Karpas-422 (cell line): ENCODE measurements at regions not wholly inside any gene's neighbourhood (a gene's known extent, or its start where the extent isn't known, plus 50 kb on each side); places are given as distances from the start of the nearest gene placed in this dataset.

Source experiments
- DNase-seq: peaks from one replicate; pipeline ENCODE4 v3.0.0-alpha.2; 2015
- H2AFZ ChIP-seq: fragments of 200-600 bp; sonication (generic); 2 replicates; pipeline ENCODE4 v1.6.1; 2014; ENCODE audit warnings: antibody characterized with exemption, low read length, mixed read lengths
- H3K27ac ChIP-seq: fragments of 200-600 bp; sonication (generic); 2 replicates; pipeline ENCODE4 v1.5.1; 2014; ENCODE audit warnings: mild to moderate bottlenecking, low read length, moderate library complexity
- H3K27me3 ChIP-seq: fragments of 200-600 bp; sonication (generic); 2 replicates; pipeline ENCODE4 v1.6.1; 2014; ENCODE audit warnings: low read length, mixed read lengths
- H3K36me3 ChIP-seq: fragments of 200-600 bp; sonication (generic); 2 replicates; pipeline ENCODE4 v1.6.1; 2014; ENCODE audit warnings: low read length, mixed read lengths; ENCODE audit not compliant: insufficient read depth
- H3K4me1 ChIP-seq: fragments of 200-600 bp; sonication (generic); 2 replicates; pipeline ENCODE4 v1.6.1; 2014; ENCODE audit warnings: mild to moderate bottlenecking, low read length, mixed read lengths
- H3K4me2 ChIP-seq: fragments of 200-600 bp; sonication (generic); 2 replicates; pipeline ENCODE4 v1.6.1; 2014; ENCODE audit warnings: low read length, low read depth, mild to moderate bottlenecking; ENCODE audit not compliant: poor library complexity, severe bottlenecking
- H3K4me3 ChIP-seq: fragments of 200-600 bp; sonication (generic); 2 replicates; pipeline ENCODE4 v1.5.1; 2014; ENCODE audit warnings: mild to moderate bottlenecking, antibody characterized with exemption, low read length, mixed read lengths
- H3K79me2 ChIP-seq: fragments of 200-600 bp; sonication (generic); 2 replicates; pipeline ENCODE4 v1.6.1; 2014; ENCODE audit warnings: mild to moderate bottlenecking, low read length, mixed read lengths
- H3K9ac ChIP-seq: fragments of 200-600 bp; sonication (generic); 2 replicates; pipeline ENCODE4 v1.6.0; 2014; ENCODE audit warnings: low read length
- H3K9me2 ChIP-seq: fragments of 200-600 bp; sonication (generic), shearing (Covaris generic); replicated peaks from 2 replicates; pipeline ENCODE4 v1.6.0; 2014; ENCODE audit warnings: mild to moderate bottlenecking, low read length, moderate library complexity; ENCODE audit not compliant: insufficient read depth
- H3K9me3 ChIP-seq: fragments of 300-700, 200-600 bp; sonication (generic); 2 replicates; pipeline ENCODE4 v1.6.1; 2014; ENCODE audit warnings: low read length, mixed read lengths
- H4K20me1 ChIP-seq: fragments of 200-600 bp; sonication (generic); 2 replicates; pipeline ENCODE4 v1.6.1; 2014; ENCODE audit warnings: mild to moderate bottlenecking, antibody characterized with exemption, low read length, low read depth; ENCODE audit not compliant: insufficient read depth

DNA sequence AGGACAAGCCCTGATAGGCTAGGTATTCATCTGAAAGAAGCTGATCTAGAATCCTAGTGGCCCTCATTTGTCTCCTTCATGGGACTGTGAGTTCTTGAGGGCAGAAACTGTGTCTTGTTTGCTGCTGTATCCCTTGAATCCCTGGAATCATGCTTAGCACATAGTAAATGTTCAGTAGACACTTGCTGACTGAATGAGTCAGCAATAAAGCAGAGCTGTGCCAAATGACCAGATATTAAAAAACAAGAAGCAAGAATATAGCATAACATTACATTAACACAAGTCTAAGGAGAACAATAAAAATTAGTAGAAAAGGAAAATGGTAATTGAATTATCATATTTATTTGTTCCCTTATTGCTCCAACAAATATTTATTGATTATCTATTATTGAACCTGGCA, 420.5 kb downstream of the ZSWIM6 start:
- Histone ChIP-seq H3K4me3 (no peak overlapping the region), H3K4me2 (no peak overlapping the region), H3K36me3 (no peaks in the 10 kb centered on the region)

DNA sequence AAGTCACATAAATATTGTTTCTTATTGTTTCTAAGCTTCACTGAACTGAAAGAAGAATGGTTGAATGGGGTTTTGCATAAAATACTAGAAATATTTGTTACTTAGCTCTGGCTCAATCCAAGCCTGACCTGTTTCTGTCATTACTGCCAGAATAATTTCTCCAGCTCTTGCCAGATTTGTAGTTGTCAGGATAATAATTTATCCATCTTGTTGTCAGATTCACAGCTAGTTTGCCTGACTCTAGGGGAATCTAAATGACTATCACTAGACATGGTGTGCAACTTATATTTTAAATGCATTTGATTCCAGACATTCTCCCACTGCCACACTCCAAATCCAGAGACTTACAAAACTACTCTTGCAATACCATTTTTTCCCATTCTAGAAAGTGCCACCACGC, 422.7 kb downstream of the ZSWIM6 start:
- H3K79me2 ChIP-seq = no peaks in the 10 kb centered on the region
- H3K9me3 ChIP-seq = no peaks in the 10 kb centered on the region
- H3K4me2 ChIP-seq = no peak overlapping the region
- H3K9ac ChIP-seq = no peak overlapping the region
- H3K4me3 ChIP-seq = no peak overlapping the region
- no peaks in the 10 kb centered on the region for H4K20me1 ChIP-seq
- H3K9me2 ChIP-seq = no peaks in the 10 kb centered on the region
- H3K27ac ChIP-seq = no peak overlapping the region
- no peaks in the 10 kb centered on the region for H3K36me3 ChIP-seq
- no peak for DNase-seq
- no peaks in the 10 kb centered on the region for H3K4me1 ChIP-seq
- 0 out of 2 replicates have a peak, but pooled peaks cover 2% of the 10 kb centered on the region for H3K27me3 ChIP-seq
- no peak overlapping the region for H2AFZ ChIP-seq

More for the DNA sequence above, 420.5 kb downstream of the ZSWIM6 start:
- no peak overlapping the region for H3K9ac ChIP-seq
- no peaks in the 10 kb centered on the region for H4K20me1 ChIP-seq
- H3K9me3 ChIP-seq = no peaks in the 10 kb centered on the region
- no peaks in the 10 kb centered on the region for H3K79me2 ChIP-seq
- no peaks in the 10 kb centered on the region for H3K9me2 ChIP-seq
- no peaks in the 10 kb centered on the region for H3K4me1 ChIP-seq
- 0 out of 2 replicates have a peak, but pooled peaks cover 2% of the 10 kb centered on the region for H3K27me3 ChIP-seq
- H3K27ac ChIP-seq = no peak overlapping the region
- DNase-seq = no peak
- H2AFZ ChIP-seq = no peak overlapping the region

DNA sequence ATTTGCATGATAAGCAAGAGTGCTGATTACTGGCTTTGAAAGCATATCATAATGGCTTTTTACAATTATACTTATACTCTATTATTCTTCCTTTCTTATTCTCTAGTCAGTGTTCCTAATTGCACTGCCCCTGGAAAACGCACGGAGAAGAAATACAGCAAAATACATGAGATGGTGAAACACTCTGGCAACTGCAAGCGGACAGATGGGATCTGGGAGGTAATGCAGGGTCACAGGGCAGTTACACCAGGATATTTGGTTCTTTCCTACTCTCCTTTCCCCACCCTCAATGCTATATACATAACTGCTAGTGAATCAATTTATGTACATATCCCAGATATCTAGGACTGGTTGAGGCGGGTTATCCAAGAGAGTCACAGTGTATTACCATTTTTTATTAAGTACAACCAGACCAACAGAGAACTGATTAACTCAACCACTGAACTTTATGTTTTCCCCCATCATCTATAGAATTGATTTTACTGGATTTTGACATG, 423.7 kb downstream of the ZSWIM6 start:
- no peak for DNase-seq
- Histone ChIP-seq H2AFZ (no peak overlapping the region), H3K4me1 (no peaks in the 10 kb centered on the region), H4K20me1 (no peaks in the 10 kb centered on the region), H3K4me2 (no peak overlapping the region), H3K9ac (no peak overlapping the region), H3K27me3 (0 out of 2 replicates have a peak, but pooled peaks cover 2% of the 10 kb centered on the region), H3K36me3 (no peaks in the 10 kb centered on the region), H3K9me3 (no peaks in the 10 kb centered on the region), H3K9me2 (no peaks in the 10 kb centered on the region), H3K27ac (no peak overlapping the region), H3K4me3 (no peak overlapping the region), H3K79me2 (no peaks in the 10 kb centered on the region)

DNA sequence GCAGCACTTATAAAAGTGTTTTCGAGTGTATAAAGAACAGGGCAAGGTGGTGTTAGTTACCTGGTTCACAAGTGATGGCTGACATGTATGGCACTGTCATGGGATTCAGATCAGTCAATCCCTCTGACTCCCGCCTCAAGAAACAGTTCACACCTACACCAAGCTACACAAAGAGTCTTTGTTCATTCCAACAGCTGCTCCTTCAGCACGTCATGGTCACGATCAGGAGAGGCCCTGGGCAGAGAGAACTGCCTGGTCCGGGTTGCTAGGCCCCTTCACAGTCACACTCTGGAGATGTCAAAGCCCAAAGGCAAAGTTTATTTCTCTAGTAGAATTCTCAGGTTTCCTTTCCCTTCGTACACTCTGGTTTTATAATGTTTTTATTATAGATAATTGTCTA, 426.7 kb downstream of the ZSWIM6 start:
- no peak overlapping the region for H2AFZ ChIP-seq
- H3K27ac ChIP-seq = no peak overlapping the region
- H3K9me2 ChIP-seq = no peaks in the 10 kb centered on the region
- H4K20me1 ChIP-seq = no peaks in the 10 kb centered on the region
- no peak overlapping the region for H3K9ac ChIP-seq
- no peaks in the 10 kb centered on the region for H3K36me3 ChIP-seq
- no peak overlapping the region for H3K4me2 ChIP-seq
- H3K4me3 ChIP-seq = no peak overlapping the region
- H3K9me3 ChIP-seq = no peaks in the 10 kb centered on the region
- no peaks in the 10 kb centered on the region for H3K27me3 ChIP-seq
- no peaks in the 10 kb centered on the region for H3K4me1 ChIP-seq
- no peak for DNase-seq
- no peaks in the 10 kb centered on the region for H3K79me2 ChIP-seq

DNA sequence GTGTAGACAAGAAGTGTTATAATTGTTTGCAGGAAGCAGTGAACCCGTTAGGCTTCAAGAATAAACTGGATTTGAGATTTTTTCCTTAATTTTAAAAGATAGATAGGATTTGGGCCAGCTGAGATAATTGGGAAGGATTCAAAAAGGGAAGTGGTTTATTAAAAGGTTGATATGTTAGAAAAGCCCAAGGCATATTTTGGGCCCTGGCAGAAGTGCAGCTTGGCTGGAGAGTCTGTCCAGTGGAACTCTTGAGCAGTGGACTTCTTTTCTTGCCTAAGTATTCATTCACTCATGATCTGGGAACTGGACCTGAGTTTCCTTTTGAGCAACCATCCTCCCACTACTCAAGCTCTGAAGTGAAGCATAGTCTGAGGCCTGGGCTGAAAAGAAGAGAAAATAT, 433.4 kb downstream of the ZSWIM6 start:
- Histone ChIP-seq H3K9ac (no peak overlapping the region), H3K4me2 (no peak overlapping the region), H3K36me3 (no peaks in the 10 kb centered on the region), H4K20me1 (no peaks in the 10 kb centered on the region), H3K79me2 (no peaks in the 10 kb centered on the region), H3K9me2 (no peaks in the 10 kb centered on the region), H3K4me1 (no peaks in the 10 kb centered on the region), H3K27me3 (no peaks in the 10 kb centered on the region), H3K27ac (no peak overlapping the region), H2AFZ (no peak overlapping the region), H3K9me3 (no peaks in the 10 kb centered on the region), H3K4me3 (no peak overlapping the region)
- no peak for DNase-seq

DNA sequence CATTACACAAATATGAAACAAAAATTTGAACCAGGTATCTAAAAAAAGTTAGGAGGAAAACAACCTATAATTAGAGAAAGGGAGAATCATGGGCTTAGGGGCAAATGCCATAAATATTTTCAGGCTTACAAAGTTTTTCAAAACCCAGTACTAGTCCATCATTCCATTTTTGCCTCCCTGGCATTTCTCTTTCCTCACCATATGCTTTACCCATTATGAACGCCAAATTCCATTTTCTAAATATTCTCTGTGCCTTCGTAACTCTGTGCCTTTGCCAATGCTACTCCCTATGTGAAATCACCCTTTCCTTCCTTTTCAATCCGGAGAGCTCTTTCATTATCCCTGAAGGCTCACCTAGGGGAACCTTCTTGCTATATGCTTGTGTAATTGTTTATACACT, 434.1 kb downstream of the ZSWIM6 start:
- no peak for DNase-seq

DNA sequence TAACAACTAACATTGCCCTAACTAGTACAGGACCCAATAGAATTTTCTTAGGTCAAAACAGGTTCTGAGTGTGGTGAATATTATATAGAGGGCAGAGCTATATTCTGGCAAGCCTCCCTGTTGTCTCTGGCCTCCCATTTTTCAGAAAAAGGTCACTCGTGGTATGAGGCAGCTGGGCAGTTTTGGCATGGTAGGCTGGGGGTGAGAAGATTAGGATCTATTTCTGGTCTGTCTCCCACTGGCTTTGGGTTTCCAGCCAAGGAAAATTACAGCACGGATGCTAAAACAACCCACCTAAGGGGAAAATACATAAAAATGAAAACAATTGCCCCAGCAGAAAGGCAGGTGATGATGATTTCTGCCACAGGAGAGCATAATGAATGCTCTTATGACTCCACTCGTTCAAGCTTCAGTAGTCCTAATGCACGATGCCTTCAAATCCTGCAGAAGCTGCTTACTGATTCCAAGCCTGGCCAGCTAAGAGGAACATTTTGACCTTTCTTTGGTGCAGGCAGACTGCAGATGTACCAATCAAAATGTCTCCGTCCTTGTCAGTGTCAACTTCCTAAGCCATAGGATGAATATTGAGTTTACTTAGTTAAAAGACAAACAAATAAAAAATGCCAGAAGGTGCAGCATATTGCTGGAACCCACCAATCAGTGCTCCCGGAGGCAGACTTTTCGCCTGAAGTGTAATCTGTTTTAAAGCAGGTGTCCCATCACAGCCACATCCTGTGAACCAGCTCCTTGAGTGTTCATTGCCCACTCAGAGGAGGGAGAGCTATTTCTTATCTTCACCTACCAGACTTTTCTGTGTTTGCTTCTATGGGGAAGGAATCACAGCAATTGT, 435.4 kb downstream of the ZSWIM6 start:
- Histone ChIP-seq H2AFZ (no peak overlapping the region), H3K9me2 (no peaks in the 10 kb centered on the region), H3K9ac (no peak overlapping the region), H3K27me3 (no peaks in the 10 kb centered on the region), H3K27ac (no peak overlapping the region), H3K9me3 (no peaks in the 10 kb centered on the region), H3K4me2 (no peak overlapping the region), H3K36me3 (no peaks in the 10 kb centered on the region), H4K20me1 (no peaks in the 10 kb centered on the region), H3K4me3 (no peak overlapping the region), H3K4me1 (no peaks in the 10 kb centered on the region), H3K79me2 (no peaks in the 10 kb centered on the region)
- DNase-seq = no peak

More for the DNA sequence above, 434.1 kb downstream of the ZSWIM6 start:
- Histone ChIP-seq H3K79me2 (no peaks in the 10 kb centered on the region), H3K27me3 (no peaks in the 10 kb centered on the region), H3K36me3 (no peaks in the 10 kb centered on the region), H3K9me3 (no peaks in the 10 kb centered on the region), H3K27ac (no peak overlapping the region), H3K4me3 (no peak overlapping the region), H3K9ac (no peak overlapping the region), H3K9me2 (no peaks in the 10 kb centered on the region), H3K4me1 (no peaks in the 10 kb centered on the region), H4K20me1 (no peaks in the 10 kb centered on the region), H3K4me2 (no peak overlapping the region), H2AFZ (no peak overlapping the region)

DNA sequence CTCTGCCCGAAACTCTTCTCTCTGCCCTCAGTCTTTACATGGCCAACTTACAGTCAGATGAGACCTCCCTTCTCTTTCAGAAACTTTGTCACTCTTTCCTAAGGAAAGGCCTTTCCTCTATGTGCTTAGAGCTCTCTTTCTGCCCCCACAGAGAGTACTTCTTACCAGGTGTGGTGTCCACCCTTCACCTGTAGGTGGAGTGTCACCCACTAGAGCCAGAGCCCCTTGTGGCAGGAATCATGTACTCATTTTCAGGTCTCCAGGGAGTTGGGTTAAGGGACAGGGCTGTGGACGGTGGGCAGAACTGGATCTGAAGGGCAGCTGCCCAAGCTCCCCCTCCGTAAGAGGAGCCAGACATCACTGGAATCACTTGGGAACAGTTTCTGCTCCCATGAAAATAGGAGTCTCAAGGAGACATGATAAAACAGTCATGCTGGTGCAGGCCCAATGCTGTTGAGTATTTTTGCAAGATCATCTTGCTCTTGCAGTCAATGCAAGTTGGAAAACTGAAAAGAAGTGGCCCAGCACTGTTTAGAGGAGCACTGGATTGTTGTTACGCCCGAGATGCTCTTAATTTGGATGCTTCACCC, 436.7 kb downstream of the ZSWIM6 start:
- no peak overlapping the region for H2AFZ ChIP-seq
- H3K79me2 ChIP-seq = no peaks in the 10 kb centered on the region
- no peaks in the 10 kb centered on the region for H3K9me2 ChIP-seq
- H3K36me3 ChIP-seq = no peaks in the 10 kb centered on the region
- no peaks in the 10 kb centered on the region for H3K27me3 ChIP-seq
- peak; percentile 79 for DNase-seq
- no peaks in the 10 kb centered on the region for H4K20me1 ChIP-seq
- no peaks in the 10 kb centered on the region for H3K9me3 ChIP-seq
- H3K4me3 ChIP-seq = no peak overlapping the region
- H3K27ac ChIP-seq = no peak overlapping the region
- no peak overlapping the region for H3K9ac ChIP-seq
- no peaks in the 10 kb centered on the region for H3K4me1 ChIP-seq
- H3K4me2 ChIP-seq = no peak overlapping the region
